ENCODE measurements at regions not wholly inside any gene's neighbourhood (a gene's known extent, or its start where the extent isn't known, plus 50 kb on each side); places are given as distances from the start of the nearest gene placed in this dataset.

- Mint-ChIP-seq H3K36me3 (no peaks in the 10 kb centered on the region), H3K9me3 (peaks cover 5% of the 10 kb centered on the region; the same call in 1 of the 2 replicates), H3K27ac (no peak overlapping the region), H3K4me3 (no peak overlapping the region), H3K4me1 (peaks cover 6% of the 10 kb centered on the region), H3K27me3 (ENCODE audit: low read depth) (no peaks in the 10 kb centered on the region)
- ATAC-seq = no peak
- DNase-seq (ENCODE audit: low spot score) = no peak
- POLR2A ChIA-PET = no interaction called here
- TF ChIP-seq NR3C1 (CRISPR knock-in tag; conservative IDR thresholded peaks at IDR 0.05; ENCODE audit: low read depth) (no peak), ELF4 (CRISPR knock-in tag; IDR thresholded peaks at IDR 0.05; ENCODE audit: low read depth) (no peak), NR2C2 (CRISPR knock-in tag; IDR thresholded peaks at IDR 0.05) (no peak), KAT7 (CRISPR knock-in tag; IDR thresholded peaks at IDR 0.05; ENCODE audit: borderline replicate concordance) (no peak), NFATC4 (CRISPR knock-in tag; IDR thresholded peaks at IDR 0.05) (no peak), IRF2 (CRISPR knock-in tag; IDR thresholded peaks at IDR 0.05; ENCODE audit: borderline replicate concordance, low read depth) (no peak), TP53 (CRISPR knock-in tag; IDR thresholded peaks at IDR 0.05) (no peak), IRF1 (CRISPR knock-in tag; IDR thresholded peaks at IDR 0.05) (no peak), FOXP1 (CRISPR knock-in tag; IDR thresholded peaks at IDR 0.05; ENCODE audit: borderline replicate concordance) (no peak), GTF2I (CRISPR knock-in tag; conservative IDR thresholded peaks at IDR 0.05) (no peak), FOXJ3 (CRISPR knock-in tag; IDR thresholded peaks at IDR 0.05; ENCODE audit: borderline replicate concordance) (no peak), TEAD4 (CRISPR knock-in tag; IDR thresholded peaks at IDR 0.05) (no peak), RELA (CRISPR knock-in tag; IDR thresholded peaks at IDR 0.05; ENCODE audit: borderline replicate concordance) (no peak), ZNF121 (CRISPR knock-in tag; IDR thresholded peaks at IDR 0.05) (no peak), ZNF416 (CRISPR knock-in tag; IDR thresholded peaks at IDR 0.05) (no peak), SMAD3 (CRISPR knock-in tag; IDR thresholded peaks at IDR 0.05; ENCODE audit: borderline replicate concordance) (no peak)
- TF ChIP-seq, protein P1, sequence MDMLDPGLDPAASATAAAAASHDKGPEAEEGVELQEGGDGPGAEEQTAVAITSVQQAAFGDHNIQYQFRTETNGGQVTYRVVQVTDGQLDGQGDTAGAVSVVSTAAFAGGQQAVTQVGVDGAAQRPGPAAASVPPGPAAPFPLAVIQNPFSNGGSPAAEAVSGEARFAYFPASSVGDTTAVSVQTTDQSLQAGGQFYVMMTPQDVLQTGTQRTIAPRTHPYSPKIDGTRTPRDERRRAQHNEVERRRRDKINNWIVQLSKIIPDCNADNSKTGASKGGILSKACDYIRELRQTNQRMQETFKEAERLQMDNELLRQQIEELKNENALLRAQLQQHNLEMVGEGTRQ (CRISPR knock-in tag; IDR thresholded peaks at IDR 0.05) = no peak
- TF ChIP-seq, protein P2, sequence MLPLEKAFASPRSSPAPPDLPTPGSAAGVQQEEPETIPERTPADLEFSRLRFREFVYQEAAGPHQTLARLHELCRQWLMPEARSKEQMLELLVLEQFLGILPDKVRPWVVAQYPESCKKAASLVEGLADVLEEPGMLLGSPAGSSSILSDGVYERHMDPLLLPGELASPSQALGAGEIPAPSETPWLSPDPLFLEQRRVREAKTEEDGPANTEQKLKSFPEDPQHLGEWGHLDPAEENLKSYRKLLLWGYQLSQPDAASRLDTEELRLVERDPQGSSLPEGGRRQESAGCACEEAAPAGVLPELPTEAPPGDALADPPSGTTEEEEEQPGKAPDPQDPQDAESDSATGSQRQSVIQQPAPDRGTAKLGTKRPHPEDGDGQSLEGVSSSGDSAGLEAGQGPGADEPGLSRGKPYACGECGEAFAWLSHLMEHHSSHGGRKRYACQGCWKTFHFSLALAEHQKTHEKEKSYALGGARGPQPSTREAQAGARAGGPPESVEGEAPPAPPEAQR (CRISPR knock-in tag; IDR thresholded peaks at IDR 0.05) = no peak
- TF ChIP-seq, protein P3, sequence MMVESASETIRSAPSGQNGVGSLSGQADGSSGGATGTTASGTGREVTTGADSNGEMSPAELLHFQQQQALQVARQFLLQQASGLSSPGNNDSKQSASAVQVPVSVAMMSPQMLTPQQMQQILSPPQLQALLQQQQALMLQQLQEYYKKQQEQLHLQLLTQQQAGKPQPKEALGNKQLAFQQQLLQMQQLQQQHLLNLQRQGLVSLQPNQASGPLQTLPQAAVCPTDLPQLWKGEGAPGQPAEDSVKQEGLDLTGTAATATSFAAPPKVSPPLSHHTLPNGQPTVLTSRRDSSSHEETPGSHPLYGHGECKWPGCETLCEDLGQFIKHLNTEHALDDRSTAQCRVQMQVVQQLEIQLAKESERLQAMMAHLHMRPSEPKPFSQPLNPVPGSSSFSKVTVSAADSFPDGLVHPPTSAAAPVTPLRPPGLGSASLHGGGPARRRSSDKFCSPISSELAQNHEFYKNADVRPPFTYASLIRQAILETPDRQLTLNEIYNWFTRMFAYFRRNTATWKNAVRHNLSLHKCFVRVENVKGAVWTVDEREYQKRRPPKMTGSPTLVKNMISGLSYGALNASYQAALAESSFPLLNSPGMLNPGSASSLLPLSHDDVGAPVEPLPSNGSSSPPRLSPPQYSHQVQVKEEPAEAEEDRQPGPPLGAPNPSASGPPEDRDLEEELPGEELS (CRISPR knock-in tag; IDR thresholded peaks at IDR 0.05) = no peak
- TF ChIP-seq, protein P4, sequence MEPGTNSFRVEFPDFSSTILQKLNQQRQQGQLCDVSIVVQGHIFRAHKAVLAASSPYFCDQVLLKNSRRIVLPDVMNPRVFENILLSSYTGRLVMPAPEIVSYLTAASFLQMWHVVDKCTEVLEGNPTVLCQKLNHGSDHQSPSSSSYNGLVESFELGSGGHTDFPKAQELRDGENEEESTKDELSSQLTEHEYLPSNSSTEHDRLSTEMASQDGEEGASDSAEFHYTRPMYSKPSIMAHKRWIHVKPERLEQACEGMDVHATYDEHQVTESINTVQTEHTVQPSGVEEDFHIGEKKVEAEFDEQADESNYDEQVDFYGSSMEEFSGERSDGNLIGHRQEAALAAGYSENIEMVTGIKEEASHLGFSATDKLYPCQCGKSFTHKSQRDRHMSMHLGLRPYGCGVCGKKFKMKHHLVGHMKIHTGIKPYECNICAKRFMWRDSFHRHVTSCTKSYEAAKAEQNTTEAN (CRISPR knock-in tag; IDR thresholded peaks at IDR 0.05) = no peak
- CTCF ChIA-PET = no interaction called here
These were observed 347.9 kb downstream of the LTN1 start for GRCh38 chr21:28644762-28645161.

GRCh38 chr21:28642891-28643290, 349.8 kb downstream of the LTN1 start:
- no peak overlapping the region for H3K4me3 Mint-ChIP-seq

More at GRCh38 chr21:28642891-28643290, 349.8 kb downstream of the LTN1 start:
- Mint-ChIP-seq H3K27ac (no peak overlapping the region), H3K9me3 (peaks cover 19% of the 10 kb centered on the region), H3K4me1 (peaks cover 8% of the 10 kb centered on the region), H3K36me3 (0 out of 2 replicates have a peak, but pooled peaks cover 3% of the 10 kb centered on the region), H3K27me3 (ENCODE audit: low read depth) (no peaks in the 10 kb centered on the region)
- ChIA-PET CTCF (interaction anchor here (1.0 to 1.5 kb wide), 2 partner anchors 102 to 126 kb away, joined by 4 to 5 read pairs; no protein-coding TSS in a partner anchor), POLR2A (no interaction called here)
- DNase-seq (ENCODE audit: low spot score) (no peak), ATAC-seq (peak; percentile 85)
- TF ChIP-seq EMX1 (CRISPR knock-in tag; IDR thresholded peaks at IDR 0.05) = no peak
